Cerebellar nuclear complex (tissue), 1 donor: ENCODE measurements at regions not wholly inside any gene's neighbourhood (a gene's known extent, or its start where the extent isn't known, plus 50 kb on each side); places are given as distances from the start of the nearest gene placed in this dataset.
"Not testable (repeated sequence)": the region's sequence is repeated elsewhere in the genome, so short reads cannot be mapped to it uniquely, and the experiment has no call there.

ENCODE experiments used
- DNase-seq, 2 experiments: peaks; one replicate each; lab custom pipeline; 2025; lab: John Stamatoyannopoulos, UW

GRCh38 chr10:128576943-128577670 lies 450.9 kb upstream of the MKI67 start:
- DNase-seq: no peak

DNA sequence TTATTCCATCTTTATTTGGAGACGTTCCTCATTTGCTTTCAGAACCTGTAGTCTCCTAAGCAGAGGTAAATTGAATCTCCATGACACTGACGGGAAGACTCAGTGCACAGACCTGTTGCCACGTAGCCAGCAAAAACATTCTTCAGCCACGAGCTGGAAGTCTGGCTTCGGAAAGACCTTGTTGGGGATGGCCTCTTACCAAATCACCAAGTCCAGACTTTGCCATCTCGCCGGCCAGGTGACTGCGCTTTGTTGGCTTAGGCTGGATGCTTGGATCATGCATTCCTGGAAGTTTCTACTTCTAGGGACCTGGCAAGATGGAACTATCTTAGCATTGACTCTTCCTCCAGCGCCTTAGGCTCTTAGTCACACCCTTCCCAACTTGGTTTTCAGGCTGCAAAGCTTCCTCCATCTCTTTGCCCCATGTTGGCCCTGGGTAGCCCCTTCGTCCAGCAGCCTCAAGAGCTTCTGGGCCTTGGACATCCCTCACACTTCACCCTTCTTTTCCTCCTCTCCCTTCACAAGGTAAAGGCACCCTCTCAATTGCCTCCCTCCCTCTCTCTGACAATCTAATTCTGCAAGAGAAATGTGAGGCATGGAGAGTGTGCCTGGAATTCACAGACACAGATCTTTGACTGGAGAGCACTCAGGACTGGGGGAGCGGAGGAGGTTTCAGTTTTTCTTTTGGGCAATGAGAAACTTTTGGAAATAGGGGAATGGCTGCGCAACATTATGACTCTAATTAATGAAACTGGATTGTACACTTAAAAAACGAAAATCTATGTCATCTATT lies 451.9 kb upstream of the MKI67 start:
- no peak for DNase-seq

DNA sequence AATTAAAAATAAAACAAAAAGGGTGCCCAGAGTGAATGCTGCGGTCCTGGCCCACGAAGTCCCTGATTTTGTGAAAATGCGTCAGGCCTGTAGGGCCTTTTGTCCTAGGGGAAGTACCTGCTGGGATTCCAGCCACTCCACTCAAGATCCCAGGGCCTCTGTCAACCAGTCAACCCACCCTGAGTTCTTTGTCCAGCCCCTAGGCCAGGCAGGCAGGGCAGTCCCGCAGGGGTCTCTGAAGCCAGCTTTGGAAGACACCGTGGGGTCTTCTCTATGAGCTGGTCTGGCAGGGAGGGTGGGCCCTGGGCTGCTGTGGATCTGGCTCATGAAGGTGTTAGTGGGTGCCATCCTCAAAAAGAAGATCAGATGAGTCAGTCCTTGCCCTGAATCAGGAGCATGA lies 452.5 kb upstream of the MKI67 start:
- no peak for DNase-seq

DNA sequence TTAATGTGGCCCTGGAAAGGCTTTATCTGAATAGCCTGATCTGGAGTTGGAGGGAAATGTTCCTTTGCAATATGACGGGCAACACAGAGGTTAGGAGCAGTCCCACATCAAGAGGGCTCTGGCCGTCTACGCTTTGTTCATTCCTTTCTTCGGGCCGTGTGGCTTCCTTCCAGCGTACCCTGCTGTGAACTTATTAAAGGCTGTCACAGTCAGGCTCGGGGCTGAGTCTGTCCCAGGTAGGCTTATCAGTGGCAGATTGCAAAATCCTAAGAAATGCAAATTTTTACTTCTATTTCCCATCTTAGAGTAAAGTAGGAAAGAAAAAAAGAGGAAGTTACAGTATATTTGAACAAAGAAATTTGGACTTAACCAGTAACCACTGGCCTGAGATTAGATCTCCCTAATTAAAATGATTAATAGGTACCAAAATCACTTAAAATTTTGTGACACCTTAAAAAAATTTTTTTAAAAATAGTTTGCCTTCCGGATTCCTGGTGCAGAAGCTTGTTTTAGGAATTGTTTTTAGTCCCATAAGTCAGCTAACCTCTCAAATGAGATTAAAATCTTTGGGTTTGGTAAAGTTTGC lies 453.1 kb upstream of the MKI67 start:
- no peak for DNase-seq

- DNase-seq: no peak
Measured at GRCh38 chr10:128579901-128580300, 453.7 kb upstream of the MKI67 start.

GRCh38 chr10:128583125-128583524 lies 456.9 kb upstream of the MKI67 start:
- DNase-seq: not testable (repeated sequence)

GRCh38 chr10:128586599-128586998 lies 460.4 kb upstream of the MKI67 start:
- DNase-seq: not testable (repeated sequence)

DNA sequence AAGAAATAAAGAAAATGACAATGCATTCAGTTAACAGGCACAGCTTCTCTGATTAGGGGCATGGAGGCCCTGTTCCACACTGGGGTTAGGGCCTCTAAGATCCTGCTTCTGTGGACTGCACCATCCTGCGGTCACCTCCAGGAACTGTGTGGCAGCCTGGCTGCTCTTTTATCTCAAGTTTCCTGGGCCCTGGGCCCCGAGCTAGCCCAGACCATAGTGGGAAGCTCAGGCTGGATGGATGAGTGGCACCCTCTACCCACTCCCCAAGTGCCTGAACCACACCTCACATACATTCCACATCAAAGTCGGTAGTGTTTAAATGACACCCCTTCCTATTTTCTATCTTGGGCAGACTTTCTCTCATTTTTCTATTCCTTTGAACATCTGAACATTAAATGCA lies 461.5 kb upstream of the MKI67 start:
- DNase-seq: no peak

DNA sequence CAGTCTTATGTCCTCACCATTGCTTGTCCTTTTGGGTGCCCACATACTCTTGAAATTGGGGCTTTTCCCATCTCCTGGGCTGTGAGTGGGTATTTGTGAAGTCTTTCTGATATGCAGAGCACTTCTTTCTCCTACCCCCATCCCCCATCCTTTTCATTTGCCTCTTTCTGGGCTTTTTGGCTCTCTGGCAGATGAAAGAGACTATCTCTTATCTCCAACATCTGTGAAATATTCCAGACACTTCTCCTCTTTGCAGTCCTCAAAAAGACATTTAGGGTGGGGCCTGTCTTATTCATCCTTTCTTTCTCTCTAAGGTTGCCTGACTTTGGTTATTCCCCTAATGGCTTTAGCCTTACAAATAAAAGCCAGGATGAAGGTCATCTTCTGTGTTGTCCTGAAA lies 462.2 kb upstream of the MKI67 start:
- no peak for DNase-seq

DNA sequence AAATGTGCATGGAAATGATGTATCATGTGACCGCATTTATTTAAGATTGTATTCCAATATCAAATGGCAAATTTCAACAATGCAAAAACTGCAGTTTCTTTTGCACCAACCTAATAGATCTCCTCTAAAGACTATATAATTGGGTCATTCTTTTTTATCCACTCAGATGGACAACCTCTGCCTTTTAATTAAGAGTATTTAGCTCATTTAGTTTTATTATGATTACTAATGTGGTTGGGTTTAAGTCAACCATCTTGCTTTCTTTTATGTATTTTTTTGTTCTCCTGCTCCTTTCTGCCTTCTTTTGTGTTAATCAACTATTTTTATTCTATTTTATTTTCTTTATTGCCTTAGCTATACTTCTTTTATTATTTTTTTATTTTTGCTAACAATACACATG lies 468.5 kb upstream of the MKI67 start:
- no peak for DNase-seq

DNA sequence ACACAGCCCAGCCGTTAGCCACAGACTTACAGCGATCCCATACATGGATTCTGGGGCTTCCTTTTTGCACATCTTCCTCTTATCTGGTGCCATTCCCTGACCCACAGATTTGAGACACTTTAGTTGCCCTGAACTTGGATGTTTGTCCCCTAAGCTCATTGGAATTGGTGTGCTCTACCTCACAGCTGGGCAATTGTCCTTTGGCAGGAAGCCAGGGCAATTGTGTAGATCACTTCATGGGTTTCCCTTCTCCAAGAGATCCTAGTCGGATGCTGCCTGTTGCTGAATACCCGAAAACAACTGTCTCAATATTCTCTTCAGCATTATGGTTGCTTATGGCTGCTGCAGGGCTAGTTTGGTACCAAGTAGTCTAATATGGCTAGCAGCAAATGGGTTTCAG lies 470.7 kb upstream of the MKI67 start:
- DNase-seq: no peak

DNA sequence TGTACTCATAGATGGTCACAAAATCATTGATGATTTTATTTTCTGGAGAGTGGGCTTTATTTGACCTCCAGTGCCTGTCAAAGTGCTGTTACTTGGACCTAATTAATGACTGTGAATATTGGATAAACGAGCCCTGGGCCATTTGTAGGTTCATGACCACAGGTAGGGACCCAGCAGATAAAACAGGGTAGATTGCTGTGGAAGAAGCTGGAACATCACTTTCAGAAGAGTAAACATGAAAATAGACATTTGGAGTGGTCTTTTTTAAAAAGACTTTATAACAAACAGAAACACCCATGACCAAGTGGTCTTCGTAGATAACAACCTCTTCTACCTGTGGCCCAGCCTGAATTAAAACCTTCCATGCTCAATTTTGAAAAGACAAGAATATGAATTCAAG lies 472.8 kb upstream of the MKI67 start:
- no peak for DNase-seq

- no peak for DNase-seq
Measured at GRCh38 chr10:128599538-128599937, 473.3 kb upstream of the MKI67 start.

DNA sequence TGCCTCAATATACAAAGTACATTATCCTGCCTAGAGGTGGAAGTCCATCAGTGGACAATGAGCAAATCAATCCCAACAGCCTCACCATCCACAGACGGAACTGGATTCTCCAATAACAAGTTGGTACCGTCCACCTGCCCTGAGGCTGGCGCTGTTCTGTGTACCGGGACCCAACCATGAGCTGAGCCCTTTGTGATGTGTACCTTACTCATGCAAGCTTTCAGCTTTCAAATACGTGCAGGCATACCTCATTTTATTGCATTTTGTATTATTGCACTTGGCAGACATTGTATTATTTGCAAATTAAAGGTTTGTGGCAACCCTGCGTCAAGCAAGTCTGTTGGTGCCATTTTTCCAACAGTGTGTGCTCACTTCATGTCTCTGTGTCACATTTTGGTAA lies 476.0 kb upstream of the MKI67 start:
- no peak for DNase-seq

- no peak for DNase-seq
Measured at GRCh38 chr10:128604025-128604424, 477.8 kb upstream of the MKI67 start.

- no peak for DNase-seq
Measured at GRCh38 chr10:128605180-128605579, 479.0 kb upstream of the MKI67 start.

GRCh38 chr10:128606055-128606454 lies 479.8 kb upstream of the MKI67 start:
- no peak for DNase-seq

GRCh38 chr10:128608791-128609190 lies 482.6 kb upstream of the MKI67 start:
- no peak for DNase-seq

DNA sequence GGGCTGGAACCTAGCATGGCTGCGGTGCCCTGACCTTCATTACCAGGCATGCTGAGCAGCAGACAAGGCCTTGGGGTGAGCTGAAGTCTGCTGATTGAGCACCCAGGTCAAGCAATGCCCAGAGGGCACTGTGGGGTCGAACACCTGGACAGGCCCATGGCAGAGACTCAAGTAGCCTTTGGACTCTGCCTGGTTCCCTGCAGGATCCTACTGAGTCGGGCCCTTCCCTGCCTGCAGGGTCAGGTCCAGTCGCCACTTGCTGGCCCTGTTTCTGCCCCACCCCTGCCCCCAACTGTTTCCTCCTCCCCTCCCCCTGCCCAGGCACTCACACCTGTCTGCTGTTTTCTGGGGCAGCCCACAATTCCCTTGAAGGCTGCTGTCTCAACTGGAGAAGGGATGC lies 483.2 kb upstream of the MKI67 start:
- DNase-seq: no peak

DNA sequence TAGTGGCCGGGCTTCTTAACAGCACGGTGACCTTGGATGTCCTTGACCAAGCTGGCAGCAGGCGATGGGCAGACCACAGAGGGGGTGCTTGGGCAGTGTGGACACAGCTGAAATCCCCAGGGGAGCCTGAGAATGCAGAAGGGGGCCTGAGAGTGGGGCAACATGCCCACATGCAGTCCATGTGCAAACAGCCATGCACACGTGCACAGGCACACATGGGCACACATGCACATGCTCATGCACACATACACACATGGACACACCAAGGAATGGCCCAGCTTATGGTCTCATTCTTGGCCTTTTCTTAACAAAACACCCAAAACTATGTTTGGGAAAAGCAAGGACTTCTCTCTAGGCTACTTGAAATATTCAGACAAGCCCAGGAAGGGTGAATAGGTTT lies 483.9 kb upstream of the MKI67 start:
- no peak for DNase-seq

- no peak for DNase-seq
Measured at GRCh38 chr10:128612195-128612594, 486.0 kb upstream of the MKI67 start.

GRCh38 chr10:128612631-128613030 lies 486.4 kb upstream of the MKI67 start:
- no peak for DNase-seq

DNA sequence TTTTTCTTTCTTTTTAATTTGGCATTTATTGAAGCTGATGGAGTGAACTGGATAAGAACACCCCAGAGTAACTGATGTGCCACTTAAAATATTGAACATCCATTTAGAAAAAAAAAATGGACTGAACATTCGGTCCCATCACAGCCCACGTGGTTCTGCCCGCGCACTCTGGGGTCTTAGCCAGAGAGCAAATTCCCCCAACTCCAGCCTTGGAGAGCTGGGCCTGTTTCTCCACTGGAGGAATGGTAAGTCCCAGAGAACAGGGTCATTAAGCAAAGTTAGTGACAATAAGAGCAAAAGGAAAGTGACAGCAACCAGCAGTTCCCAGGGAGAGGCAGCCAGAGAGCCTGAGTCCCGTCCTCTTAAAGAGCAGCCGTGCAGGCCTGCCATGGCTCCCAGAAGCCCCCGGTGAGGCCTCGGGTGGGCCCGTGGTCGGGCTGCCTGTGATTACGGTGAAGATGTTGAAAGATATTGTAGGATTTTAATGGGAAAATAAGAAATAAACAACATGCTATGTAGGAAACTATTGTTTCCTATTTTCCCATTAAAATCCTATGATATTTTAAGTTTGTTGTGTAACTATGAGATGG lies 487.9 kb upstream of the MKI67 start:
- no peak for DNase-seq
